Uterus (tissue), 3 donors: ENCODE measurements at regions not wholly inside any gene's neighbourhood (a gene's known extent, or its start where the extent isn't known, plus 50 kb on each side); places are given as distances from the start of the nearest gene placed in this dataset.

Experiments used
- DNase-seq, 2 donors: peaks; one replicate each; pipeline ENCODE4 v3.0.0-alpha.2; 2019 to 2020
- H3K27ac ChIP-seq, 2 donors: fragments of 200-600 bp; sonication (generic); 1 replicate in 1 of 2; 2 replicates in 1 of 2; pipeline ENCODE4 v1.5.1; 2016 to 2018
- H3K27me3 ChIP-seq, 2 donors: fragments of 200-600 bp; sonication (generic); one replicate each; pipeline ENCODE4 v1.5.1; 2018 to 2019; ENCODE audit warnings: control low read depth in 1 of 2
- H3K36me3 ChIP-seq, 2 donors: fragments of 200-600 bp; sonication (generic); one replicate each; pipeline ENCODE4 v1.5.1; 2019; ENCODE audit warnings: control low read depth in 1 of 2
- H3K4me1 ChIP-seq, 2 donors: fragments of 200-600 bp; sonication (generic); one replicate each; pipeline ENCODE4 v1.5.1; 2018 to 2019; ENCODE audit warnings: control low read depth in 1 of 2
- H3K4me3 ChIP-seq, 2 donors: fragments of 200-600 bp; sonication (generic); 1 replicate in 1 of 2; 2 replicates in 1 of 2; pipeline ENCODE4 v1.5.1; 2018 to 2019; ENCODE audit warnings: mild to moderate bottlenecking in 1 of 2
- H3K9me3 ChIP-seq, 2 donors: fragments of 200-600 bp; sonication (generic); one replicate each; pipeline ENCODE4 v1.5.1; 2019; ENCODE audit warnings: control low read depth in 1 of 2
- POLR2A ChIP-seq, 2 donors: fragments of 450-650 bp; IDR thresholded peaks; one replicate each; pipeline ENCODE4 v1.6.1; 2016; ENCODE audit warnings: antibody characterized with exemption in 2 of 2, mild to moderate bottlenecking in 1 of 2, moderate library complexity in 1 of 2
- intact Hi-C: fragments of 100-400 bp; cut with DNase I; formaldehyde crosslinking; loops from one replicate; pipeline ENCODE4 v1.15.1; 2023; ENCODE audit warnings: low total_unique reads
- TF ChIP-seq, protein P1 (sequence below), 4 experiments: fragments of 200-600 bp in 2 of 4; fragments of 450-650 bp in 2 of 4; sonication (generic) in 2 of 4; IDR thresholded peaks; one replicate each; pipeline ENCODE4 v1.5.1; 2016 to 2019; ENCODE audit warnings: antibody characterized with exemption in 4 of 4, mild to moderate bottlenecking in 2 of 4, moderate library complexity in 1 of 4
- donor health status: DM: yes; HTN: yes; CAD: no.

DNA sequence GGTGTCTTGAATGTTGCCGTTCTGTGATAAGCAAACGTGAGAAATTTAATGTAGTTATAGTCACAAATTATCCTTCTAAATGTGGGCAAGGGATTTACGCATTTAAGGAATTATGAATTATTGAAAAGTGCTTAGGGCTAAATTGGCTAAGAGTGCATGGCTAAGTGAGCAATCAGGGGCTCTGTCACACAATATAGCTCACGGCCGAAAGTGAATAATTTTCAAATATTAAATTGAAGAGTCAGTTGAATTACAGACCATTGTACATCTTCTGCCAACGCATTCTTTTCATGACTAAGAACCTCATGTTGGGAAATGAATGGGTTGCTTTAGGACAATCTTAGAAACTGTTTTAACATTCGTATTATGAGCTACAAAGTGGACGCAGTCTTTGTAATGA is 1832.9 kb upstream of the LRRTM1 start:
- Histone ChIP-seq H3K4me1 (no peaks in the 10 kb centered on the region), H3K27me3 (no peaks in the 10 kb centered on the region), H3K27ac (no peak overlapping the region), H3K36me3 (no peaks in the 10 kb centered on the region), H3K9me3 (no peaks in the 10 kb centered on the region), H3K4me3 (no peak overlapping the region)
- TF ChIP-seq, protein P1, sequence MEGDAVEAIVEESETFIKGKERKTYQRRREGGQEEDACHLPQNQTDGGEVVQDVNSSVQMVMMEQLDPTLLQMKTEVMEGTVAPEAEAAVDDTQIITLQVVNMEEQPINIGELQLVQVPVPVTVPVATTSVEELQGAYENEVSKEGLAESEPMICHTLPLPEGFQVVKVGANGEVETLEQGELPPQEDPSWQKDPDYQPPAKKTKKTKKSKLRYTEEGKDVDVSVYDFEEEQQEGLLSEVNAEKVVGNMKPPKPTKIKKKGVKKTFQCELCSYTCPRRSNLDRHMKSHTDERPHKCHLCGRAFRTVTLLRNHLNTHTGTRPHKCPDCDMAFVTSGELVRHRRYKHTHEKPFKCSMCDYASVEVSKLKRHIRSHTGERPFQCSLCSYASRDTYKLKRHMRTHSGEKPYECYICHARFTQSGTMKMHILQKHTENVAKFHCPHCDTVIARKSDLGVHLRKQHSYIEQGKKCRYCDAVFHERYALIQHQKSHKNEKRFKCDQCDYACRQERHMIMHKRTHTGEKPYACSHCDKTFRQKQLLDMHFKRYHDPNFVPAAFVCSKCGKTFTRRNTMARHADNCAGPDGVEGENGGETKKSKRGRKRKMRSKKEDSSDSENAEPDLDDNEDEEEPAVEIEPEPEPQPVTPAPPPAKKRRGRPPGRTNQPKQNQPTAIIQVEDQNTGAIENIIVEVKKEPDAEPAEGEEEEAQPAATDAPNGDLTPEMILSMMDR (IDR thresholded peaks at IDR 0.05), result no peak
- no peak for TF ChIP-seq POLR2A (IDR thresholded peaks at IDR 0.05)
- intact Hi-C loops, result no loop called here
- no peak for DNase-seq

DNA sequence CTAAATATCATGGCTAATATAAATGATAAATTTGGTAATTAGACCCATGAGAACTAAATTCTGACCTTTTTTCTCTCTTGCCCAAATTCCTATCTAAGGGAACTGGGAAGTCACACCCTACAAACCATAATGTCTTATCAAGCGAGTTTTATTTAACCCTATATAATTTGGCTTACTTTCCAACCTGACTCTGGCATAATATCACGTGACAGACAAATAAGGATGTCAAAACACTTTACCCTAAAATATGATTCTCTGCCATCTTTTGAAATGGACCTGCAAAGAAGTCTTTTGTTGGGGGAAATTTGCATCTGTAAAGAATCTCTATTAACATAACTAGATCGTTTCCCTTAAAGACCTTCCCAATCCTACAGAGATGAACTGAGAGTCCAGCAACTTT is 1823.5 kb upstream of the LRRTM1 start:
- Histone ChIP-seq H3K27ac (no peak overlapping the region), H3K4me1 (no peaks in the 10 kb centered on the region), H3K4me3 (no peak overlapping the region), H3K9me3 (no peaks in the 10 kb centered on the region), H3K36me3 (no peaks in the 10 kb centered on the region), H3K27me3 (no peaks in the 10 kb centered on the region)
- intact Hi-C loops, result no loop called here
- TF ChIP-seq, protein P1 (IDR thresholded peaks at IDR 0.05), result no peak
- TF ChIP-seq POLR2A (IDR thresholded peaks at IDR 0.05), result no peak
- no peak for DNase-seq

DNA sequence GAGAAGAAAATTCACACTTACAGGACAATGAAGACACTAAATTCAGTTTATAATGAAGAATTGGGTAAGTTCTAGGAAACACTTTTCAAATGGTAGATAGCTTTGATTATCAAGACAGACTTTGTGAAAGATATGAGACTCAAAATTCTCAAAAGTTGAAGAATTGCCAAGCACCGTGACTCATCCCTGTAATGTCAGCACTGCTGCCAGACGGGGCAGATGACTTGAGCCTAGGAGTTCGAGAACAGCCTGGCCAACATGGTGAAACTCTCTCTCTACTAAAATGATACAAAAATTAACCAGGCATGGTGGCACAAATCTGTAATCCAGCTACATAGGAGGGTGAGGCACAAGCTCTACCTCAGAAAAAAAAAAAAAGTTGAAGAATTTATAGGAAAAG is 1820.1 kb upstream of the LRRTM1 start:
- H3K4me3 ChIP-seq, result no peak overlapping the region
- no peak for DNase-seq
- intact Hi-C loops, result no loop called here
- H3K4me1 ChIP-seq, result no peaks in the 10 kb centered on the region
- no peak for TF ChIP-seq POLR2A (IDR thresholded peaks at IDR 0.05)
- TF ChIP-seq, protein P1 (IDR thresholded peaks at IDR 0.05), result no peak
- H3K27me3 ChIP-seq, result no peaks in the 10 kb centered on the region
- no peaks in the 10 kb centered on the region for H3K36me3 ChIP-seq
- H3K27ac ChIP-seq, result no peak overlapping the region
- no peaks in the 10 kb centered on the region for H3K9me3 ChIP-seq

DNA sequence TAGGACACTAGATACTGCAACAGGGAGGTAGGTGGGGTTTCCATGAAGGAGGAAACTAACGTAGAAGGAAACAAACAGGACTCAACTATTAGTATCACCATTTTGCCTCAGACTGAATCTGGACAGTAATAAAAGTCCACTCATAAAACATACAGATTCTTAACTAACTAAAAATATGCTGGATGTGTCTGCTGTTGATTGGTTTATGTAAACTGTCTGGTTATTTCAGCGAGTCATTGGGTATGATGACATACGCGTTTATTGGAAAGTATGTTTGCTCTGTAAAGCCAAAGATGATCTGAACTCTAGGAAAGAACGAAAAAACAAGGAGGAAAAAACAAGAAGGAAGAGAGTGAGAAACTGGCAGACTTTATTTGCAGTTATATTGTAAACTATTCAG is 1816.1 kb upstream of the LRRTM1 start:
- Histone ChIP-seq H3K36me3 (no peaks in the 10 kb centered on the region), H3K4me1 (no peaks in the 10 kb centered on the region), H3K9me3 (no peaks in the 10 kb centered on the region), H3K27me3 (no peaks in the 10 kb centered on the region), H3K4me3 (no peak overlapping the region), H3K27ac (no peak overlapping the region)
- intact Hi-C loops, result no loop called here
- no peak for DNase-seq
- TF ChIP-seq, protein P1 (IDR thresholded peaks at IDR 0.05), result no peak
- TF ChIP-seq POLR2A (IDR thresholded peaks at IDR 0.05), result no peak

DNA sequence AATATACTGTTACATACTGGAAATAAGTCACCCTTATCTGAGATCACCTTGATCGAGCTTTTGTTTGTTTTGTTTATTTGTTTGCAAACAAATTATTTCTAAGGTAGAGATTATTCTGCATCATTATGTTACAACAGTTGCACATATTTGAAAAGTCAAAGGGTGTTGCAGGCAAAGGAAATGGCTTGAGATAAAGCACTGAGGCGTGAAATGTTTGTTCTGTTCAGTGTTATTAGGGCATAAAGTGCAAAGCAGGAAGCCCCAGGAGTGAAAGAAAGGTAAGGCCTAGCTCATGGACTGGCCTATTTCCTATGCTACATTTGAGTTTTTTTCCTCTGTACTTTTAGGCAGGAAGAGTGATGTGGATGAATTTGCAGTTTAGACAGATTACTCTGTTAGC is 1815.6 kb upstream of the LRRTM1 start:
- H3K27me3 ChIP-seq, result no peaks in the 10 kb centered on the region
- no peak for TF ChIP-seq POLR2A (IDR thresholded peaks at IDR 0.05)
- TF ChIP-seq, protein P1 (IDR thresholded peaks at IDR 0.05), result no peak
- H3K36me3 ChIP-seq, result no peaks in the 10 kb centered on the region
- no peak overlapping the region for H3K27ac ChIP-seq
- no peak for DNase-seq
- intact Hi-C loops, result no loop called here
- no peaks in the 10 kb centered on the region for H3K9me3 ChIP-seq
- H3K4me1 ChIP-seq, result no peaks in the 10 kb centered on the region
- H3K4me3 ChIP-seq, result no peak overlapping the region
